AG08395 (cell line): ENCODE measurements at regions not wholly inside any gene's neighbourhood (a gene's known extent, or its start where the extent isn't known, plus 50 kb on each side); places are given as distances from the start of the nearest gene placed in this dataset.
"Not testable (repeated sequence)": the region's sequence is repeated elsewhere in the genome, so short reads cannot be mapped to it uniquely, and the experiment has no call there.

Source experiments
- DNase-seq: peaks from one replicate; pipeline ENCODE4 v3.0.0; 2012; ENCODE audit warnings: mixed read lengths, low spot score

GRCh38 chr1:18561967-18562366 is 68.7 kb upstream of the PAX7 start:
- no peak for DNase-seq

GRCh38 chr1:18564676-18565075 is 66.0 kb upstream of the PAX7 start:
- no peak for DNase-seq

- no peak for DNase-seq
These were observed 65.3 kb upstream of the PAX7 start for GRCh38 chr1:18565321-18565720.

GRCh38 chr1:18568489-18568888 is 62.2 kb upstream of the PAX7 start:
- DNase-seq, result no peak

DNA sequence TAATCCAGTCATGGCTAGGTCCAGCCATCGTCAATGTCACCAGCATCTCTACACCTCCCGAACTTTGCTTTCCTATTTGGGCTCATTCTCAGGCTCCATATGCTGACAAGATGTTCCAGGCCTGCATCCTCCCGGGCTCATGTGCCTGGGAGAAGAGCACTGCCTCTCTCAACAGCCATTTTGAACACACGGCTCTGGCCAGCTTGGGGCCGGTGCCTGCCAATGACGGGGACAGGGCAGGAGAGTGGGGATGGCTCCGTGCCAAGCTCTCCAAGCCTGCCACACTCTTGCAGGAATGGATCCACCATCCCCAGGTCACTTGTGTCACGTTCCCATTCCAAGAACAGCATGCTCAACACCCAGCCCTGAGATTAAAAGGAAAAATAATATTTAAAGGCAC is 61.4 kb upstream of the PAX7 start:
- DNase-seq, result no peak

DNA sequence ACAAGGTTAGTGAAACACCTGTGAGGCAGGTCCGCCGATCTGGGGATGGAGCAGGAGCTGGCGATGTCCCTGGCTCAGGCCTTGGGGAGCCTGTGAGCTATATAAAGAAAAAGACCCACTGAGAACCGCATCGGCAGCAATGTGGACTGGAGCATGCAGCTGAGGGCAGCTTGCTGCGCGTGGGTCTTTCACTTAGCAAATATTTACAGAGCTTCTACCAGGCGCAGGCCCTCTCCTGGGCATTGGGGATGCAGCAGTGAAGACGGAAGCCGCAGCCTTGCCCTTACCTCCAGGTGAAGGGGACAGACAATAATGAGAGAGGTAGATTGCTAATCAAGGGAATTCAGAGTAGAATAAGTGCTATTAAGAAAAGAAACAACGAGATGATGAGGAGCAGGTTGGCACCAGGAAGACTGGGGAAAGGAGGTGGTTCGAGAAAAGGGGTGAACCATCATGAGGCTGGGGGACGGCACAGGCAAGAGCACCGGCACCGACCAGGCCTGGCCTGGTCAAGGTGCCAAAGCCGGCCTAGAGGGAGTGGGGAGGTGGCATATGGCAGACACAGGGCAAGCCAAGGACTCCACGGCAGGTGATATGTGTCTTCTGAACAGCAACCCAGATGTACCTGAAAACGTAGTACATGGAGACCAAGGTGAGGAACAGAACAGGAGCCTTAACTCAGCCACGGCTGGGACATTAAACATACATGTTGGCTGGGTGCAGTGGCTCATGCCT is 60.7 kb upstream of the PAX7 start:
- no peak for DNase-seq

- no peak for DNase-seq
These were observed 59.4 kb upstream of the PAX7 start for GRCh38 chr1:18571275-18571674.

- no peak for DNase-seq
These were observed 58.4 kb upstream of the PAX7 start for GRCh38 chr1:18572022-18572880.

GRCh38 chr1:18573170-18573569 is 57.5 kb upstream of the PAX7 start:
- DNase-seq, result no peak

DNA sequence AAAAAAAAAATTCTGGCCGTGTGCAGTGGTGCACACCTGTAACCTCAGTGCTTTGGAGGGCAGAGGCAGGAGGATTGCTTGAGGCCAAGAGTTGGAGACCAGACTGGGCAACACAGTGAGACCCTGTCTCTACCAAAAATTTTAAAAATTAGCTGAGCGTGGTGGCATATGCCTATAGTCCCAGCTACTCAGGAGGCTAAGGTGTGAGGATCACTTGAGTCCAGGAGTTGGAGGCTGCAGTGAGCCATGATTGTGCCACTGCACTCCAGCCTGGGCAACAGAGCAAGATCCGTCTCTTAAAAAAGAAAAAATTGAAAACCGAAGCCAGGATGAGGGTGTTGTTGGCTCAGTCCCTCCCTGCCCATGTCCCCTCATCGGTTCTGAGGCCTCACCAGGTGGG is 55.9 kb upstream of the PAX7 start:
- DNase-seq, result no peak

- DNase-seq, result peak; percentile 59
These were observed 55.0 kb upstream of the PAX7 start for GRCh38 chr1:18575620-18576019.

DNA sequence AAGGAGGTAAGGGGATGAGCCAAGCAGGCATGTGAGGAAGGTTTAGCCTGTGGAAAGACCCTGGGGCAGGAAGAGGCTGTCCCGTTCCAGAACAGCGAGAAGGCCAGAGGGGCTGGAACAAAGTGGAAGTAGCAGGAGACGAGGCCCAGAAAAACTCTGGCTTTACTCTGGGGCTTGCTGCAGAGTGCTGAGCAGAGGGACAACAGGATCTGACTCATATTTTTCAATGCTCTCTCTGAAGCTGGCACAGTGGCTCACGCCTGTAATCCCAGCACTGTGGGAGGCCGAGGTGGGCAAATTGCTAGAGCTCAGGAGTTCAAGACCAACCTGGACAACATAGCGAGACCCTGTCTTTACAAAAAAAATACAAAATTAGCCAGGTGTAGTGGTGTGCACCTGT is 52.4 kb upstream of the PAX7 start:
- no peak for DNase-seq

DNA sequence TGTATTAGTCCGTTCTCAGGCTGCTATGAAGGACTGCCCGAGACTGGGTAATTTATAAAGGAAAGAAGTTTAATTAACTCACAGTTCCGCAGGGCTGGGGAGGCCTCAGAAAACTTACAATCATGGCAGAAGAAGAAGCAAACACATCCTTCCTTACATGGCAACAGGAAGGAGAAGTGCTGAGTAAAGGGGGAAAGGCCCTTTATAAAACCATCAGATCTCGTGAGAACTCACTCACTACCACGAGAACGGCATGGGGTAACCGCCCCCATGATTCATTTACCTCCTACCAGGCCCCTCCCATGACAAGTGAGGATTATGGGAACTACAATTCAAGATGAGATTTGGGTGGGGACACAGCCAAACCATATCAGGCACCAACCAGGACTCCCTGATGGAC is 51.4 kb upstream of the PAX7 start:
- not testable (repeated sequence) for DNase-seq

DNA sequence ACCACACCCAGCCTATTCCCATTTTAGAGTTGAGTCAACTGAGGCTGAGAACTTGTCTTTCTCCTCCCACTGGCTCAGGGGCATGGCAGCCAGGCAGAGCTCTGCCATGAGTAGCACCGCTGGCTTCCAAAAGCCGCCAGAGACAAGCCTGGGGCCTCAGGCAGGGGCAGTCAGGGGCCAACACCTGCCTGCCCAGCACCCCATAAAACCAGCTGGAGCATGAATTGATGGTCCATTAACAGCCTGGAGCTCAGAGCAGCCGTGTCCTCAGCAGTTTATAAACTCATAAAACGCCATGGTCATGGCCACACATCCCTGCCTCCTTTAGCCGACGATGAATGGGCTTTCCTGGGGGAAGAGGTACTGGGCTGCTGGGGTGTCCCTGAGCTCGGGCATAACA is 50.6 kb upstream of the PAX7 start:
- no peak for DNase-seq

DNA sequence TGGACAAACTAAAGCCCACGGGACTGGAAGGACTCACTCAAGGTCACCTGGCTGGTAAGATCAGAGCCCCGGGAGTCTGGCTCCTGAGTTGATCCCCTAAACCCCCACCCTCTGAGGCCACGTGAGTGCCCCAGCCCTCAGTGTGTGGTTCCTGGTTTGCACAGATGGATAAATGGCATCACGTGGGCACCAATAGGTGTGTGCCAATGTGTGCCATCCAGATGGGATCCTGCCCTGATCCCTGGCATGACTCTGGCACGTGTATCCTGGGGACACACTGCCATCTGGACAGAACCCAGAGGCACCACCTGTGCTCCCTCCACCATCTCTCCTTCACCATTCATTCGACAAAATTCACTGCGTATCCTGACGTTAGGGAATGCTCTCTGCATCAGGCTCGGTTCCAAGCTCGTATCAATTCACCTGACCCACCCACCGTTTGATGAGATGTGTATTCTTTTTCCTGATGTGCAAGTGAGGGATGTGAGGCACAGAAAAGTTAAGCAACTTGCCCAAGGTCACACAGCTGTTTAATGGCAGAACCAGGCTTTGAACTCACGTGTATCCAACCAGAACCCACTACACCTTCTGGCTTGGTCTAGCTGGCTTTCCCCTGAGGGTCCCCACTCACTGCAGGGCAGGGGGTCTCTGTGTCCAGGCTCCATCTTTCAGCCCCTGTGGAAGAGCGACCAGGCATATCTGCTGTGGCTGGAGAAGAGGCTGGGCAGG is 49.8 kb upstream of the PAX7 start:
- DNase-seq, result no peak
